Activated B cell treated with CpG ODN at 0.5 μM for 24 hours (primary cell): ENCODE measurements at regions not wholly inside any gene's neighbourhood (a gene's known extent, or its start where the extent isn't known, plus 50 kb on each side); places are given as distances from the start of the nearest gene placed in this dataset.
"Not testable (repeated sequence)": the region's sequence is repeated elsewhere in the genome, so short reads cannot be mapped to it uniquely, and the experiment has no call there.

ENCODE experiments used
- ATAC-seq: fragments of 200-7000 bp; cut with Tn5 transposase; one replicate; pipeline ENCODE4 v1.10.0; 2021; ENCODE audit warnings: low read depth, mild to moderate bottlenecking, moderate library complexity
- CTCF ChIA-PET: fragments of 350-600 bp; sonication (Branson Sonifier 250); formaldehyde crosslinking; loops from one replicate; lab custom pipeline; 2021; ENCODE audit warnings: antibody characterized with exemption; lab: Charles Lee
- POLR2A ChIA-PET: fragments of 350-600 bp; sonication (Branson Sonifier 250); formaldehyde crosslinking; loops from one replicate; lab custom pipeline; 2021; ENCODE audit warnings: antibody characterized with exemption; lab: Charles Lee
- DNase-seq: peaks from one replicate; pipeline ENCODE4 v3.0.0; 2022
- H3K27ac Mint-ChIP-seq: one replicate; pipeline ENCODE4 v1.8.0; 2020; ENCODE audit warnings: mixed read lengths
- H3K27me3 Mint-ChIP-seq: one replicate; pipeline ENCODE4 v1.8.0; 2021; ENCODE audit warnings: mixed read lengths
- H3K36me3 Mint-ChIP-seq: one replicate; pipeline ENCODE4 v1.8.0; 2021; ENCODE audit warnings: low read depth, mixed read lengths
- H3K4me1 Mint-ChIP-seq: one replicate; pipeline ENCODE4 v1.8.0; 2021; ENCODE audit warnings: mixed read lengths
- H3K4me3 Mint-ChIP-seq: one replicate; pipeline ENCODE4 v1.8.0; 2020; ENCODE audit warnings: mild to moderate bottlenecking, mixed read lengths
- H3K9me3 Mint-ChIP-seq: one replicate; pipeline ENCODE4 v1.8.0; 2020; ENCODE audit warnings: mixed read lengths
- CTCF ChIP-seq: fragments of 200-600 bp; IDR thresholded peaks from one replicate; pipeline ENCODE4 v1.8.0; 2022; ENCODE audit warnings: antibody characterized with exemption, mild to moderate bottlenecking
- intact Hi-C: fragments of 100-400 bp; cut with micrococcal nuclease; formaldehyde crosslinking; loops from one replicate; pipeline ENCODE4 v1.15.1; 2024

- H3K27ac Mint-ChIP-seq = no peak overlapping the region
- CTCF ChIA-PET = no interaction called here
- POLR2A ChIA-PET = no interaction called here
These were observed 66.5 kb upstream of the PPP2R2D start for GRCh38 chr10:131834152-131834810.

GRCh38 chr10:131838966-131839742 lies 61.7 kb upstream of the PPP2R2D start:
- CTCF ChIA-PET = no interaction called here
- Mint-ChIP-seq H3K9me3 (peaks cover 6% of the 10 kb centered on the region), H3K27ac (no peak overlapping the region), H3K4me1 (no peaks in the 10 kb centered on the region), H3K4me3 (no peak overlapping the region), H3K36me3 (no peaks in the 10 kb centered on the region), H3K27me3 (no peaks in the 10 kb centered on the region)
- no peak for TF ChIP-seq CTCF
- intact Hi-C loops = no loop called here
- POLR2A ChIA-PET = no interaction called here
- DNase-seq (no peak), ATAC-seq (no peak)

More at GRCh38 chr10:131834152-131834810, 66.5 kb upstream of the PPP2R2D start:
- H3K36me3 Mint-ChIP-seq = no peaks in the 10 kb centered on the region
- no peak for ATAC-seq
- DNase-seq = no peak
- H3K27me3 Mint-ChIP-seq = no peaks in the 10 kb centered on the region
- no peaks in the 10 kb centered on the region for H3K4me1 Mint-ChIP-seq
- intact Hi-C loops = no loop called here
- peaks cover 6% of the 10 kb centered on the region for H3K9me3 Mint-ChIP-seq
- TF ChIP-seq CTCF = no peak
- no peak overlapping the region for H3K4me3 Mint-ChIP-seq

DNA sequence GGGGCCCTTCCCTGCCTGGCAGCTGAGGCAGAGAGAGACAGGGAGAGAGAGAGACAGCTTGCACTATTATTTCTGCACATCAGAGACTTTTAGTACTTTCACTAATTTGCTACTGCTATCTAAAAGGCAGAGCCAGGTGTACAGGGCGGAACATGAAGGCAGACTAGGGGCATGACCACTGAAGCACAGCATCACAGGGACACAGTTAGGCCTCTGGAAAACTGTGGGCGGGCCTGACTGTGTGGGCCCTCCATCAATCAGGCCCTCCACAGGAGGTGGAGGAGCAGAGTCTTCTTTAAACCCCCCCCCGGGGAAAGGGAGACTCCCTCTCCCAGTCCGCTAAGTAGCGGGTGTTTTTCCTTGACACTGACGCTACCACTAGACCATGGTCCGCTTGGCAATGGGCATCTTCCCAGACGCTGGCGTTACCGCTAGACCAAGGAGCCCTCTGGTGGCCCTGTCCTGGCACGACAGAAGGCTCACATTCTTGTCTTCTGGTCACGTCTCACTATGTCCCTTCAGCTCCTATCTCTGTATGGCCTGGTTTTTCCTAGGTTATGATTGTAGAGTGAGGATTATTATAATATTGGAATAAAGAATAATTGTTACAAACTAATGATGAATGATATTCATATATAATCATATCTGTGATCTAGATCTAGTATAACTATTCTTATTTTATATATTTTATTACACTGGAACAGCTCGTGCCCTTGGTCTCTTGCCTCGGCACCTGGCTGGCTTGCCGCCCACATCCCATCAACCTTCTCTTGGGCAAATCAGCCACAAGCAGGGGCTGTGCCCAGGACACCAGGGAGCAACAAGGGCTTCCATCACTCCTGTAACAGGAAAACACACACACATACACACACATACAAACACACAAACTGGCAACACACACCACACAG lies 60.7 kb upstream of the PPP2R2D start:
- H3K27ac Mint-ChIP-seq, ATAC-seq, POLR2A ChIA-PET, DNase-seq, intact Hi-C loops, H3K4me1 Mint-ChIP-seq, H3K27me3 Mint-ChIP-seq, H3K4me3 Mint-ChIP-seq, CTCF ChIA-PET, H3K36me3 Mint-ChIP-seq, H3K9me3 Mint-ChIP-seq: not testable (repeated sequence)

GRCh38 chr10:131840788-131841118 lies 60.1 kb upstream of the PPP2R2D start:
- H3K4me3 Mint-ChIP-seq = no peak overlapping the region
- no peaks in the 10 kb centered on the region for H3K27me3 Mint-ChIP-seq
- ATAC-seq (no peak), DNase-seq (no peak)
- no peak overlapping the region for H3K27ac Mint-ChIP-seq
- POLR2A ChIA-PET = no interaction called here
- intact Hi-C loops = no loop called here
- peaks cover 4% of the 10 kb centered on the region for H3K9me3 Mint-ChIP-seq
- H3K4me1 Mint-ChIP-seq = no peaks in the 10 kb centered on the region
- TF ChIP-seq CTCF = no peak
- no peaks in the 10 kb centered on the region for H3K36me3 Mint-ChIP-seq
- CTCF ChIA-PET = no interaction called here

GRCh38 chr10:131841131-131841660 lies 59.6 kb upstream of the PPP2R2D start:
- H3K4me3 Mint-ChIP-seq = no peak overlapping the region
- no peaks in the 10 kb centered on the region for H3K4me1 Mint-ChIP-seq
- DNase-seq (no peak), ATAC-seq (no peak)
- no peaks in the 10 kb centered on the region for H3K27me3 Mint-ChIP-seq
- no peak overlapping the region for H3K27ac Mint-ChIP-seq
- POLR2A ChIA-PET = no interaction called here
- no peaks in the 10 kb centered on the region for H3K9me3 Mint-ChIP-seq
- TF ChIP-seq CTCF = no peak
- H3K36me3 Mint-ChIP-seq = no peaks in the 10 kb centered on the region
- intact Hi-C loops = no loop called here
- CTCF ChIA-PET = no interaction called here
